ENCODE measurements at regions not wholly inside any gene's neighbourhood (a gene's known extent, or its start where the extent isn't known, plus 50 kb on each side); places are given as distances from the start of the nearest gene placed in this dataset.
"Not testable (repeated sequence)": the region's sequence is repeated elsewhere in the genome, so short reads cannot be mapped to it uniquely, and the experiment has no call there.

DNA sequence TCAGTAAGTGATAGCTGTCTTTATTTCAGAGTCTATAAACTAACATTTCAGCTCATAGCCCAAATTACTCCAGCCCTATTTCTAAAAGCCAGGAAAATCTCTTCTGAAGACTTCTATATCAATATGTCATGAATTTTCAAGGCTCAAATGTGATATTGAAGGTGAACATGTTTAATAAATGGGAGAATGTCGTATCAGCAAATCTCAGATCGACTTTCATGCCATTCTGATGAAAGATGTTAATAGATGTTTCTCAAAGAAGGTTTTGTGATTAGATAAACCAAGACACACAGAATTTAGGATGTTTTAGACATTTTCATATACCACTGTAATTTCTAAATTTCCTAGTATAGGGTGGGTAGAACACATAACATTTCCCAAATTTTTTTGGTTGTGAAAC lies 380.6 kb downstream of the ARL4A start:
- H3K4me3 ChIP-seq (ENCODE audit: low read depth, low read length) = no peak overlapping the region

DNA sequence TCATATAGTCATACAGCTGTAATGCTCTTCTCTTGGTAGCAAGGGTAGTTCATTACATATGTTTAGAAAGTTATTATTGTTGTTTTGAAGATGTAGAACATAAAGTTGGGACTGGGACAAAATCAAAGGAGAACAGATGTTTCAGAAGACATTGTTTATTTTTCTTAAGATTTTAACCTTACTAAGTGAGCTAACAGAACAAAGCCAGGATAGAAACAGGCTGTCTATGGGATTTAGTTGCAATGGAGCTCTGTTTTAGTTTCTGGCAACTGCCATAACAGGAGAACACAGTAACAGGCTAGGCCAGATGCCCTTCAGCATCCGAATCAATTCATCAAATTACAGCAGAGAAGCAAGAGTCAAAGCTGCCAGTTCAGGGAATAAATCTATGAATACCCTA lies 382.4 kb downstream of the ARL4A start:
- no peak overlapping the region for H3K4me3 ChIP-seq (ENCODE audit: low read depth, low read length)

DNA sequence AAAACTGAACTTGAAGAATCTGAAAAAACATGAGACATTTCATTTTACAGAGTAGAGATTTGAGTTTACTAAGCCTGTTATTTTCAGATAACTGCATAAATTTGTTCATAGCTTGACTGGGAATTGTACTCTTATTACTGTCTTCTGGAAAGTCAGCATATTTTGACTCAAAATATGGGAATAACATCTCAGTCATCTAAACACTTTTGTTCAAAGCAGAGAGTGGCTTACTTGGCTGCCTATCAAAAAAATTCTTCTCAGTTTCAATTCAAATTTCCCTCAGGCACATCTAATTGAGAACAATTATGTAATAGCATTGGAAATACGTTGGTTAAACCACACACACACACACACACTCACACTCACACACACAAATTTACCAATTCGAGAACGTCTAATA lies 384.6 kb downstream of the ARL4A start:
- H3K4me3 ChIP-seq (ENCODE audit: low read depth, low read length) = no peak overlapping the region

DNA sequence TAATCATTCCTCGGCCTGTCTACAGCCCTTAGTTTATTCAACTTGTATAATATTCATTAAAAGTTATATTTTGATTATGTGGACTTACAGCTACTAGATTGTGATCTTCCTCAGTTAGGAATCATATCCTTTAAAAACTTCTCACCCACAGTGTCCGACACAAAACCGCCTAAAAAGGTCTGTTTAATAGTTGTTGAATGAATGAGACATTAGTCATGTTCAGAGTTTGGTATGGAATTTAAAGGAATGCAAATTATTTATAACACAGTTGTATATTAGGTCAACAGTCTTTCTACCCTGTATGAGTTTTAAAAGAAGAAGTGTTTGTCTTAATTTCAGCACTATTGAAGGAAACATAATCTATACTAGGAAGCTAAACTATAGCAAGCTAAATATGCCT lies 390.0 kb downstream of the ARL4A start:
- no peak overlapping the region for H3K4me3 ChIP-seq (ENCODE audit: low read depth, low read length)

DNA sequence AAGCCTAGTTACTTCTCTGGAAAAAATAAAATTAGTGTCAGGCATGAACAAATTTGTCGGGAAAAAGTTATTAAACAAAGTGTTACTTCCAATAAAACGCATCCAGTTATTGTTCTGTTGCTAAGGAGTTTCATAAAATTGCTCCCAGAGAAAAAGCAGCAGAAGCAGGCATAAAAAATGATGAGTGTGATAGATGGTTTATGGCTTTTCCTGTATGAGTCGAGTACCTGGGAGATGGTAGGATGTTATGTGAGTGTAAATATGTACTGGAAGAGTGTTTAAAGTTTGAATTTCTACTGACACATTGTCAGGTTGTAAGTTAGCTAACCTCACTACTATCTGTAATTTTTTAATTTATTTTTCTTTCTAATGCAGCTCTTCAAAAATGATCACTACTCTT lies 390.7 kb downstream of the ARL4A start:
- no peak overlapping the region for H3K4me3 ChIP-seq (ENCODE audit: low read depth, low read length)

DNA sequence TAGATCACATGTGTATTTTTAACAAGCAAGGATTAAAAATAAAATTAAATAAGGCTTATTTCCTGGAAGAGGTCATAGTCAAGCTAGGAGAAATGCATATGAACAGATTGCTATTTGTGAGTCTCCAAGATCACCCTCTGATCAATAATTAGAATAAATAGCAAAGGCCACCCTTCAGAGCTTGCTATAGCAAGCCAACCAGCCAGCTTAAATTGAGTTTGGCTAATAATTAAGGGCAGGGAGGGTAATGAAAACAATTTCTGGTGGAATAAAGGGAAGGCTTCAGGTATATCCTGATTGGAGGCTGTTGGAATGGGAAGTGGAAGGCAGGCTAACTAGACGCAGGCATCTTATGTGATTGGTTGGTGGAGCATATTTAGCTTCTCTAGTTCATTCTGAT lies 403.5 kb downstream of the ARL4A start:
- H3K4me3 ChIP-seq (ENCODE audit: low read depth, low read length) = no peak overlapping the region

DNA sequence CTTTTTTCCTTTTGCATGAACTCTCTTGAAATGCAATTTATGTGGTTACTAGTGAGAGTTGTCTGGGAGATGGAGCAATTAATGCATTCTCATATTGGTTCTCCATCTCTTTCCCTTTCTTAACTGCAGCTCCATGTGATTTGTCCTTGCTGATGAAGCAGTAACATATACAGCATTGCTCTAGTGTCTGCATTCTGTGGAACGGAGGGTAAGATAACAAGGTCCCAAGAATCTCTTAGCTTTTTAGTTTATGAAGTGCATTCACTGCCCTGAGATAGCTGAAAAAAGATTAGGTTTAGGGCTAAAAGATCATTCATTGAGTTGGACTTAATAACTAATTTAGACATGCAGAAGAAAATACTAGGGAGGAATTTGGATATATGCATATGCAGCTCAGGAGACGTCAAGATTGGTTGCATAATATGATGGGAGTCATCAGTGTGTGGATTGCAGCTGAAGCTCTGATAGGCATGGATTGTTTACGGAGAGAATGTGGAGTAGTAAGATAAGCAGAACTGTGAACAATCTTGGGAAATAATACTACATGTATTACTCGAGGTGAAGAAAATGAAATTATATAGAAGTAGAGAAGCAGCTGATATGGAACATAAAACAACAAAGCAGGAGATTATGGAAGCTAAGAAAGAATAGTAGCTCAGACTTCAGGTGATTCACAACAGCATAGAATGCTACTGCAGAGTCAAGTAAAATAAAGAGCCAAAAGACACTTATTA lies 404.7 kb downstream of the ARL4A start:
- H3K4me3 ChIP-seq (ENCODE audit: low read depth, low read length) = no peak overlapping the region

DNA sequence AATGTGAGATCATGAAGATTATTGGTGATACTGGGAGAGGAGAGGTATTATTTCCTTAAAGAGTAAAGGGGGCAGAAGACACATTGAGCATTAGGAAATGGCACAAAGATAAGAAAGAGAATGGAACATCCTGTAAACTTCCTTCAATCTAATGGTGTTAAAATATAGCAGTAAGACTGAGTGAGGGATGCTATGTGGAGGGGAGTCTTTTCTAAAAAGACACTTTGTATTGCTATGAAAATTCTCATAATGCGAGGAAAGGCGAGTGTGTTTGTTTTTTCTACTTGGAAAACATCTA lies 405.2 kb downstream of the ARL4A start:
- no peak overlapping the region for H3K4me3 ChIP-seq (ENCODE audit: low read depth, low read length)

DNA sequence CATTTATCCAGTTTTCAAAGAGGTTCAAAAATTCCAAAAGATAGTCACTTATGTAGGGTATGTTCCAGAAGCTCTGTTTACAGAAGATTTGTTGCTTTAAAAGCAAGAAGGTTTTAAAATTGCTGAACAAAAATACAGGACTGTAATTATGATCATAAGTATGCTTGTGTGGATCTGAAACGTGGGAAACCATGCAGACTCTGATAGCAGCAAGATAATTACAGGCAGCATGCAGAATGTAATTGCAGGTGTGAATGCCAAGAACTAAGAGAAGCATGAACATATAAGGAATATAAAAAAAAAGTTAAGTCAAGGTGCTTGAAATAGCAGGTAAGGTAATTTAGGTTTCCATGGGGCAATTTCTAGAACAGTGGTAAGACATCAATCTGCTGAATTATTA lies 405.7 kb downstream of the ARL4A start:
- no peak overlapping the region for H3K4me3 ChIP-seq (ENCODE audit: low read depth, low read length)

DNA sequence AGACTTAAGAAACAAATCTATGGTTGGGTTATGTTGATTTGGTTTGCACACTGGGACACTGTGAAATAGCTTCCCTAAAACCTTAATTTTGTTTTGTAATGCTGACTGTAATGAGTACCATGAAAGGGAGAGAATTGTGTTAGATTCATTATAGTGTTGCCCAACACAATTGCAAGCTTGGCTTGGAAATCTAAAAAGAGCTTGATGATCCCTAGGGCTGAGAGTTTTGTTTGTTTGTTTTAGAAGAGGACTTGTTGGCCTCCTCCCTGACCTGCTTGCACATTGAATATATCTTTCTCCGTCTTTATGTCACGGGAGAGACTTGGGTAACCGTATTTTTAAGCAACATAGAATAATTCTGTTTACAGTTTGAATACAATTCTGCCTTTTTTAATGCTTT lies 410.1 kb downstream of the ARL4A start:
- H3K4me3 ChIP-seq (ENCODE audit: low read depth, low read length) = no peak overlapping the region

DNA sequence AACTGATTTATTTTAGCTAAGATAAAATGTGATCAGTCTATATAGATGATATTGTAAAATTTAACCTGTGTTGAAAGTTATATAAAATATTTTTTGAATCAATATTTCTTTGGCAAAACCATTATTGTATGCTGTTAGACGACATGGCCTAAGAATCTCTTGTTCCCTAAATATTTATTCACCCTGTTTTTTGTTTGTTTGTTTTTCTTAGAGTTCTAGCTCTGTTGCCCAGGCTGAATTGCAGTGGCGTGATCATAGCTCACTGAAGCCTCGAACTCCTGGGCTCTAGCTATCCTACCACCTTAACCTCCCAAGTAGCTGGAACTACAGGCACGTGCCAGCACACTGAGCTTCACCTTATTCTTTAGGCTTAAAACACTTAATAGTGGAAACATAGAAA lies 410.7 kb downstream of the ARL4A start:
- H3K4me3 ChIP-seq (ENCODE audit: low read depth, low read length) = no peak overlapping the region

DNA sequence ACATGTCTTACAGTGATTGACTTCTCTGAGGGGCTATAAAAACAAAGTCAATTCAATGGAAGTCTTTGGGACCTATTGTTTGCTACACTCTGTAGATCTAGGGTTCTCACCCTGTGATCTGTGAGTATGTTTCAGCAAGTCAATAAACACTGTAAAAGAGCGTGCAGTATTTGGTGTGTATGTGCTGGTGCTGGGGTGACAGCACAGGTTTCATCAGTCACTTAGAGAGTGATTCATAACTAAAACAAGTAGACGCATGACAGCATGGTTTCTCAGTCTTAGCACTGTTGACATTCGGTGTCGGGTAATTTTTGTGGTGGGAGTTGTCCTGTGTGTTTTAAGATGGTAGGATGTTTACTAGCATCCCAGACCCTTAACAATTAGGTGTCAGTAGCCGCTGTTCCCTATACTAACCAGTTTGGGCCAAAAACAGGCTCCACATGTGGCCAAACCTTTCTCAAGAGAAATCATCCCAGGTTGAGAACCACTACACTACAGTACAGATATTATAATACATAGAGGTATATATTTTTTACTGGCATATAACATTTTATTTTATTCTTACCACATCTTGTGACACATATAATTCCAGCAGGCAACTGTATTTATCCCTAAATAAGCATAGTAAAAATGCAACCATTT lies 411.8 kb downstream of the ARL4A start:
- H3K4me3 ChIP-seq (ENCODE audit: low read depth, low read length) = no peak overlapping the region

DNA sequence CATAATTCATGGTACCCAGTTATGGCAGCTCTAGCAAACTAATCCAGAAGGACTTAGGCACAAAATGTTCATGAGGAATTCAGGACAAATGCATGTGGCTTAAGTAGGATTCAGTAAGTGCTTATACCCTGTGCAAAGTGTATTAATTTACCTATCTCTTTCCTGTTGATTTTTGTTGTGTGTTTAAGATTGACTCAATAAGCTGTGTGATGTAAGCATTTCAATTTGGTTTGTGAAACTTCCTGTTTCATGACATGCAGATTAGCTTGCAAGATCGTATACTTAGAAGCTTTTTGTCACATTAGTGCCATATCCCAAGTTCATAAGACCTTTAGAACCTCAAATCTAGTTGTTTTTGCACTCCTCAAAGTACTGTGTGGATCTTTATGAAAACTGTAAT lies 416.7 kb downstream of the ARL4A start:
- H3K4me3 ChIP-seq (ENCODE audit: low read depth, low read length) = no peak overlapping the region

DNA sequence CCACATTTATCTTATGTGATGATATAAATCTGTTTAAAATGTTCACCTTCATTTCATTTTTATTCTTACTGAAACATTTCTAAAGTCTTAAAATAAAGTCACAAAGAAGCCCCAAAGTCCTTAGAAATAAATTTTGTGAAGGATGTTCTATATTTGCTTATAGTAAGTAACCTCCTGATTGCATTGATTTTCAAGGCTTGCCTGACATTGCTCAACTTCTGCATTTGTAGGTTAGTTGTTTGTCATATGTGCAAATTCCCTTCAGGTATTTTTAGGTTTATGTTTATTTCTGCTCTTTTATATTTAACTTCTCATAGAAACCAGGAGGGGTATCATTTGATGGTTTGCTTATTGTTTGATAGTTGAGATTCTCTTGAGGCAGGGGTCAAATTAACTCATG lies 417.8 kb downstream of the ARL4A start:
- no peak overlapping the region for H3K4me3 ChIP-seq (ENCODE audit: low read depth, low read length)

DNA sequence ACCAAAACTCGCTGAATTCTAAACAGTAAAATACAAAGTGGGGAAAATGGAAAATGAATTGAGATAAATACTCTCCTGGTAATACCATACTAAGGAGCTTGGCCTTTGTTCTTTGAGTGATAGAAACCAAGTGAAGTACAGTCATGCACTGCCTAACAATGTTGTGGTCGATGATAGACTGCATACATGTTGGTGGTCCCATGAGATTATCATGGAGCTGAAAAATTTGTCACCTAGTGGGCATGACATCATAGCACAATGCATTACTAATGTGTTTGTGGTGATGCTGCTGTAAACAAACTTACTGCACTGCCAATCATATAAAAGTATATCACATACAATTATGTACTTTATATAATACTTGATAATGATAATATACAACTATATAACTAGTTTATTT lies 419.1 kb downstream of the ARL4A start:
- no peak overlapping the region for H3K4me3 ChIP-seq (ENCODE audit: low read depth, low read length)

DNA sequence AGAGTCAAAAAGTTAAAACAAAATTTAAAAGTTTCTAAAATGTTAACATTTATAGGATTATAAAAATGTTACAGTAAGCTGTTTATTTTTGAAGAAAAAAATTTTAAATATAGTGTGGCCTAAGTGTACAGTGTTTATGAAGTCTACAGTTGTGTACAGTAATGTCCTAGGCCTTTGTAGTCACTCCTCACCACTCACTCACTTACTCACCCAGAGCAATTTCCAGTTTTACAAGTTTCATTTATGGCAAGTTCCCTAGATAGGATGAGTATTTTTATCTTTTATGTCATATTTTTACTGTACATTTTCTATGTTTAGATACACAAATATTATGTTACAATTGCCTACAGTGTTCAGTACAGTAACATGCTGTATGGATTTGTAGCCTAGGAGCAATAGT lies 419.9 kb downstream of the ARL4A start:
- H3K4me3 ChIP-seq (ENCODE audit: low read depth, low read length) = no peak overlapping the region

DNA sequence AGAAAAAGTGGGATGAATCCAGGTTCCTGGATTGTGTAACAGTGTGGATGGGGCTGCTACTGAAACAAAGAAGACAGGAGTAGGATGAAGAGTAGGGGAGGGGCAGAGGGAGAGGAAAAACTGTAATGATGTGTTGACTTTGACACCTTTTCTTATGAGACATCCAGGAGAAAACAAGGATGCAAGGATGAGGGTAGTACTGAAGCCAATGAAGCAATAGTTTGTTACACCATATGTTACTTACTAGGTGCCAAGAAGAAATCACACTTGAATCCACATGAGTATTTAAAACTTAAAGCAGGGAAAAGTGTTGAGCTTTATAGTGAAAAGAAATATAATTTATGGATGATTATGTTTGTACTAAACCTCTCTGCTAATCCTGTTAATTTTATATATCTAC lies 420.6 kb downstream of the ARL4A start:
- no peak overlapping the region for H3K4me3 ChIP-seq (ENCODE audit: low read depth, low read length)

DNA sequence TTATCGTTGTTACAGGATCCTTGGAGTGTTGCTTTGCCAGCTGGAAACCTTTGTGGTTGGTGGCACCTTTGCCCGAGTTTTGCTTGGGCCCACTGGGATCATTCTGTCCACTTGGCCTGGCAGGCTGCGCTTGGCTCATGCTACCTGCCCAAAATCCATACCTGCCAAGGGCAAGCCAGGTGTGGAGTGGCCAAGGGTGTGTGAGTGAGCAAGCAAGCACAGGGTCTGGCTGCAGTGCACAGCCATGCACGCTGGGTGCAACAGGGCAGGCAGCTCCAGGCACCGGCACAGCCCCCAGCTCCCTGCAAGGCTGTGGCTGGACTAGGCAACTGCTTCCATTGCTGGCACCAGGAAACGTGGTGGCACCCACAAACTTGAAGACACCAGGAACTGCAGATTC lies 421.8 kb downstream of the ARL4A start:
- H3K4me3 ChIP-seq (ENCODE audit: low read depth, low read length) = no peak overlapping the region

DNA sequence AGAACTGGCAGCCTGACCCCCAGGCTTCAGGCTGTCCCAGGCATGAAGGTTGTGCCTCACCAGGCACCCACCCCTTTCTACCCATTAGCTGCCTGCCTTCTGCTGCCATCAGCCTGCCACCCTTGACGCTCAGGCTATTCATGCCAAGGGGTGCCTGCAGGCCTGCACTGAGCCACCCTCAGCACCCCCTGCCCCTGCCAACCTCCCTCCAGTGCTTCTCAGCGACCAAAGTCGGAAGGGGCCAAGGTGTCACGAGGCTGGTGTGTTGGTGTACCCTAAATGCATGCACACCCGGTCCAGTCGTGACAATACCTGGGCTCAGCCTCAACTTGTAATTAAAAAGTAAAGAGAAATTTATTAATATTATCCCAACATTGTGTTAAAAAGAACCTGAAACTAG lies 422.7 kb downstream of the ARL4A start:
- no peak overlapping the region for H3K4me3 ChIP-seq (ENCODE audit: low read depth, low read length)

DNA sequence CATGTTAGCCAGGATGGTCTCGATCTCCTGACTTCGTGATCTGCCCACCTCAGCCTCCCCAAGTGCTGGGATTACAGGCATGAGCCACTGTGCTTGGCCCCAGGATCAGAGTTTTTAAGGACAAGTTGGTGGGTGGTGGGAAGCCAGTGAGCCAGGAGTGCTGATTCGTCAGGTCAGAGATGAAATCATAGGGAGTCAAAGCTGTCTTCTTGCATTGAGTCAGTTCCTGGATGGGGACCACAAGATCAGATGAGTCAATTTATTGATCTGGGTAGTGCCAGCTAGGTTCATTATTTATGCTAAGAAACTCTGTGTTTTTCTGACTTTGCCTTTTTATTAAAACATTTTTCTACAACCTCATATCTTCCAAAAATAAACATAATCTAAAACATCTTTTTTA lies 423.8 kb downstream of the ARL4A start:
- no peak overlapping the region for H3K4me3 ChIP-seq (ENCODE audit: low read depth, low read length)

DNA sequence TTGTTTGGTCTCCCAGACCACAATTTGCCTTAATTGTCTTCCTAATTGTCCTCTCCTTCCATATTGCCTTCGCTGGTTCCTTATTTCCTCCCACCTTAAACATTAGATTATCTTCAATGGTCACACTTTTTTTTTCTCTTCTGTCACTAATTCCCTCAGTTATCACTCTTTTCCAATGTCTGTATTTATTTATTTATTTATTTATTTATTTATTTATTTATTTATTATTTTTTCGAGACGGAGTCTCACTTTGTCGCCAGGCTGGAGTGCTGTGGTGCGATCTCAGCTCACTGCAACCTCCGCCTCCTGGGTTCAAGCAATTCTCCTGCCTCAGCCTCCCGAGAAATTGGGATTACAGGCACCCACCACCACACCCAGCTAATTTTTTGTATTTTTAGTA lies 426.8 kb downstream of the ARL4A start:
- not testable (repeated sequence) for H3K4me3 ChIP-seq (ENCODE audit: low read depth, low read length)

DNA sequence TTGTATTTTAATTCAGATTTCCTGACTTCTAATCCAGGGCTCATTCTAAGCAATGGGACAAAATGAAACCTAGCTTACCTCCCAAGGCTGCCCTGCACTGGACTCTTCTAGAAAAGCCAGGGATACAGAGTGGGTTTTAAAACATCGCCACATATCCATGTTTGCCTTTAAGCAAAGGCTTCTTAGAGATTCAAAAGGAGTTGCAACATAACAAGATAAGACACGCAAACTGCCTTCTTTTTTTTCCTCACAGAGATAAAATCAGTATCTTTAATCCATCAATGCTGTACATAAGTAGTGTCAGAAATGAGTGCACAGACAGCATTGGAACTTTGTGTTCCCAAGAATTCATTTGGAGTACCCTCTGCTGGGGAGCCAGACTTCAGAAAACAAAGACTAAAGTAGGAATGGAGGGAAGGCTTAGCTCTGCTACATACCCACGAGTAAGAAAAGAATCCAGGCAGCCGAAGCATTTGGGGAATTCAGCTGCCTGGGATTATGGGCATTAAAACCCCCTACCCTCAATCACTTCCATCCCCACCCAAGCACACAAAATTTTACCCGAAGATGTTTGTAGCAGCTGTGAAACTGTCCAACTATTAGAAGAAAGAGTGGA lies 427.8 kb downstream of the ARL4A start:
- no peak overlapping the region for H3K4me3 ChIP-seq (ENCODE audit: low read depth, low read length)

DNA sequence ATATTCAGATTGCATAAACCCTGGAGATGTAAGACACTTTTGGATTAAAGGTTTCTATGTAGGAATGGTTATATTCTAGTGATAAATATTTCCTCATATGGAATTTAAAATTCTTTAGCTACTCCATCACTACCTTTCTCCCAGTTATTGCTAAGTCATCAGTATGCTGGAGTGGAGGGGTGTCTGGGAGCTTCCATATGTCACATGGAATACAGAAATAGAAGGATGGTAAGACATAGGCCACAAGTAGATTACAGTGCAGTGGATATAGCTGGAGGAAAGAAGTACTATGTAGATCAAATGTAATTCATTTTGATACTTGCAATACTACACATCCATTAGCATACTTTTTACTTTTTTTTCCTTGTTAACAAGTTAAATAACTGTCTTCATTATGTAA lies 428.4 kb downstream of the ARL4A start:
- H3K4me3 ChIP-seq (ENCODE audit: low read depth, low read length) = no peak overlapping the region
